ENCODE measurements at regions not wholly inside any gene's neighbourhood (a gene's known extent, or its start where the extent isn't known, plus 50 kb on each side); places are given as distances from the start of the nearest gene placed in this dataset.

- Histone ChIP-seq H3F3A (ENCODE audit: insufficient read depth, low read depth) (no peaks in the 10 kb centered on the region), H3K9me3 (ENCODE audit: insufficient read depth, low read depth) (no peaks in the 10 kb centered on the region), H3K4me2 (no peak overlapping the region), H3K27ac (no peak overlapping the region), H3K36me3 (ENCODE audit: low read depth) (no peaks in the 10 kb centered on the region), H2AFZ (no peak overlapping the region), H3K4me3 (no peak overlapping the region), H3K27me3 (ENCODE audit: insufficient read depth, low read depth) (no peaks in the 10 kb centered on the region), H3K79me2 (ENCODE audit: low read depth) (no peaks in the 10 kb centered on the region), H3K4me1 (replicated peaks; ENCODE audit: insufficient read depth) (no peaks in the 10 kb centered on the region), H3K9me2 (ENCODE audit: insufficient read depth) (no peaks in the 10 kb centered on the region), H4K20me1 (ENCODE audit: insufficient read depth) (no peaks in the 10 kb centered on the region)
- no TSS peak for BruUV-seq (replicated peaks)
- no peak for TF ChIP-seq CTCF (conservative IDR thresholded peaks at IDR 0.05)
- TF ChIP-seq EZH2 (IDR thresholded peaks at IDR 0.05; ENCODE audit: low read depth) = no peak
- ChIA-PET CTCF (no interaction called here), POLR2A (ENCODE audit: unreplicated experiment) (interaction anchor here (0.5 kb wide), 1 partner anchor 414 kb away, joined by 3 read pairs; no protein-coding TSS in a partner anchor)
- intact Hi-C loops (cut with micrococcal nuclease; ENCODE audit: unreplicated experiment) = no loop called here
- no peak for DNase-seq
Observed at GRCh38 chr1:177448652-177449357, 278.0 kb downstream of the BRINP2 start.

GRCh38 chr1:177448036-177448615, 277.4 kb downstream of the BRINP2 start:
- no peaks in the 10 kb centered on the region for H3K4me1 ChIP-seq (replicated peaks; ENCODE audit: insufficient read depth)
- intact Hi-C loops (cut with micrococcal nuclease; ENCODE audit: unreplicated experiment) = no loop called here
- H3K9me3 ChIP-seq (ENCODE audit: insufficient read depth, low read depth) = no peaks in the 10 kb centered on the region
- no peak for DNase-seq
- CTCF ChIA-PET = no interaction called here
- POLR2A ChIA-PET (ENCODE audit: unreplicated experiment) = no interaction called here
- no peak overlapping the region for H3K4me3 ChIP-seq
- BruUV-seq (replicated peaks) = no TSS peak
- H3K4me2 ChIP-seq = no peak overlapping the region
- no peak for TF ChIP-seq CTCF (conservative IDR thresholded peaks at IDR 0.05)
- no peak for TF ChIP-seq EZH2 (IDR thresholded peaks at IDR 0.05; ENCODE audit: low read depth)
- H2AFZ ChIP-seq = no peak overlapping the region
- no peaks in the 10 kb centered on the region for H3K9me2 ChIP-seq (ENCODE audit: insufficient read depth)
- H3K27me3 ChIP-seq (ENCODE audit: insufficient read depth, low read depth) = no peaks in the 10 kb centered on the region
- no peak overlapping the region for H3K27ac ChIP-seq
- H3K79me2 ChIP-seq (ENCODE audit: low read depth) = no peaks in the 10 kb centered on the region
- H3F3A ChIP-seq (ENCODE audit: insufficient read depth, low read depth) = no peaks in the 10 kb centered on the region
- no peaks in the 10 kb centered on the region for H4K20me1 ChIP-seq (ENCODE audit: insufficient read depth)
- H3K36me3 ChIP-seq (ENCODE audit: low read depth) = no peaks in the 10 kb centered on the region

- DNase-seq = no peak
- intact Hi-C loops (cut with micrococcal nuclease; ENCODE audit: unreplicated experiment) = no loop called here
- no peak overlapping the region for H3K4me3 ChIP-seq
- ChIA-PET POLR2A (ENCODE audit: unreplicated experiment) (no interaction called here), CTCF (no interaction called here)
- H3F3A ChIP-seq (ENCODE audit: insufficient read depth, low read depth) = no peaks in the 10 kb centered on the region
- no peaks in the 10 kb centered on the region for H3K79me2 ChIP-seq (ENCODE audit: low read depth)
- no peaks in the 10 kb centered on the region for H3K9me3 ChIP-seq (ENCODE audit: insufficient read depth, low read depth)
- H3K36me3 ChIP-seq (ENCODE audit: low read depth) = no peaks in the 10 kb centered on the region
- H3K4me2 ChIP-seq = no peak overlapping the region
- no peaks in the 10 kb centered on the region for H3K9me2 ChIP-seq (ENCODE audit: insufficient read depth)
- no peaks in the 10 kb centered on the region for H3K4me1 ChIP-seq (replicated peaks; ENCODE audit: insufficient read depth)
- no peak overlapping the region for H2AFZ ChIP-seq
- no peak overlapping the region for H3K27ac ChIP-seq
- BruUV-seq (replicated peaks) = no TSS peak
- H3K27me3 ChIP-seq (ENCODE audit: insufficient read depth, low read depth) = no peaks in the 10 kb centered on the region
- TF ChIP-seq CTCF (conservative IDR thresholded peaks at IDR 0.05) (no peak), EZH2 (IDR thresholded peaks at IDR 0.05; ENCODE audit: low read depth) (no peak)
- no peaks in the 10 kb centered on the region for H4K20me1 ChIP-seq (ENCODE audit: insufficient read depth)
Observed at GRCh38 chr1:177444997-177445746, 274.4 kb downstream of the BRINP2 start.

Measured in PC-9 (cell line).